SK-N-SH (cell line): ENCODE measurements at regions not wholly inside any gene's neighbourhood (a gene's known extent, or its start where the extent isn't known, plus 50 kb on each side); places are given as distances from the start of the nearest gene placed in this dataset.

ENCODE experiments used
- CTCF ChIA-PET: fragments of 300-600, 350-600 bp; formaldehyde crosslinking; extraction: SDS; loops from one replicate; lab custom pipeline; 2021; lab: Yijun Ruan, JAX
- POLR2A ChIA-PET: fragments of 350-600 bp; sonication (Branson Sonifier 250); formaldehyde crosslinking; extraction: SDS; loops from one replicate; lab custom pipeline; 2020; ENCODE audit warnings: antibody characterized with exemption, inconsistent platforms; lab: Yijun Ruan, JAX
- DNase-seq: peaks from one replicate; pipeline ENCODE4 v3.0.0; 2012
- H2AFZ ChIP-seq: fragments of 200-600 bp; sonication (generic); 2 replicates; pipeline ENCODE4 v1.8.1; 2016; ENCODE audit warnings: antibody characterized with exemption, mild to moderate bottlenecking, low read depth
- H3F3A ChIP-seq: fragments of 200-600 bp; sonication (generic); replicated peaks from 2 replicates; pipeline ENCODE3; 2016; ENCODE audit warnings: antibody characterized with exemption, mild to moderate bottlenecking; ENCODE audit not compliant: insufficient read depth
- H3K27ac ChIP-seq, 2 experiments: fragments of 200-500 bp in 1 of 2; fragments of 200-600 bp in 1 of 2; sonication (Bioruptor generic) in 1 of 2; sonication (generic), shearing (Covaris generic) in 1 of 2; 2 replicates each; pipeline versions ENCODE4 v1.5.1 to v1.6.1; 2014 to 2016; ENCODE audit warnings: low read depth in 2 of 2, inconsistent platforms in 1 of 2, low read length in 1 of 2, mild to moderate bottlenecking in 1 of 2, mixed read lengths in 1 of 2
- H3K27me3 ChIP-seq: fragments of 200-600 bp; sonication (generic), shearing (Covaris generic); 2 replicates; pipeline ENCODE4 v1.6.1; 2016; ENCODE audit warnings: mixed run types; ENCODE audit not compliant: insufficient read depth
- H3K36me3 ChIP-seq, 2 experiments: fragments of 200-500 bp in 1 of 2; fragments of 200-600 bp in 1 of 2; sonication (Bioruptor generic) in 1 of 2; sonication (generic) in 1 of 2; replicated peaks in 1 of 2; 2 replicates each; pipeline versions ENCODE3 to v1.5.1; 2014 to 2016; ENCODE audit warnings: low read length in 1 of 2, mild to moderate bottlenecking in 1 of 2; ENCODE audit not compliant: insufficient read depth in 2 of 2, control insufficient read depth in 1 of 2
- H3K4me1 ChIP-seq, 2 experiments: fragments of 200-500 bp in 1 of 2; fragments of 200-600 bp in 1 of 2; sonication (Bioruptor generic) in 1 of 2; sonication (generic), shearing (Covaris generic) in 1 of 2; 2 replicates each; pipeline versions ENCODE4 v1.5.1 to v1.6.1; 2014 to 2016; ENCODE audit warnings: low read depth in 1 of 2, low read length in 1 of 2, mixed run types in 1 of 2; ENCODE audit not compliant: insufficient read depth in 2 of 2, control insufficient read depth in 1 of 2
- H3K4me2 ChIP-seq: fragments of 200-600 bp; sonication (generic), shearing (Covaris generic); 2 replicates; pipeline ENCODE4 v1.6.1; 2017; ENCODE audit warnings: mixed run types
- H3K4me3 ChIP-seq, 2 experiments: fragments of 200-500 bp in 1 of 2; fragments of 200-600 bp in 1 of 2; sonication (Bioruptor generic) in 1 of 2; sonication (generic), shearing (Covaris generic) in 1 of 2; 2 replicates each; pipeline versions ENCODE4 v1.5.1 to v1.8.1; 2014 to 2016; ENCODE audit warnings: low read depth in 2 of 2, inconsistent platforms in 1 of 2, low read length in 1 of 2, mild to moderate bottlenecking in 1 of 2, mixed read lengths in 1 of 2, moderate library complexity in 1 of 2
- H3K79me2 ChIP-seq: fragments of 200-600 bp; sonication (generic); 2 replicates; pipeline ENCODE4 v1.8.1; 2017; ENCODE audit warnings: mild to moderate bottlenecking; ENCODE audit not compliant: insufficient read depth
- H3K9ac ChIP-seq: fragments of 200-600 bp; sonication (generic); 2 replicates; pipeline ENCODE4 v1.6.1; 2017; ENCODE audit warnings: mixed run types
- H3K9me2 ChIP-seq: fragments of 200-600 bp; sonication (generic); 2 replicates; pipeline ENCODE4 v1.6.1; 2017; ENCODE audit warnings: mixed run types
- H3K9me3 ChIP-seq: fragments of 200-600 bp; sonication (generic); 2 replicates; pipeline ENCODE4 v1.6.1; 2017; ENCODE audit warnings: mixed run types, mild to moderate bottlenecking, moderate library complexity
- H4K20me1 ChIP-seq: fragments of 200-600 bp; sonication (generic); 2 replicates; pipeline ENCODE4 v1.6.1; 2017; ENCODE audit warnings: mild to moderate bottlenecking, mixed run types; ENCODE audit not compliant: insufficient read depth
- CHD2 ChIP-seq: fragments of 150-350 bp; IDR thresholded peaks from 2 replicates; pipeline ENCODE4 v1.6.1; 2018; ENCODE audit warnings: low read length; ENCODE audit not compliant: partially characterized antibody
- ELF1 ChIP-seq: IDR thresholded peaks from 2 replicates; pipeline ENCODE4 v1.4.0; 2012
- EZH2phosphoT487 ChIP-seq: fragments of 200-600 bp; sonication (generic); IDR thresholded peaks from 2 replicates; pipeline ENCODE4 v1.6.1; 2017; ENCODE audit warnings: low read depth, mixed run types, mild to moderate bottlenecking, antibody characterized with exemption, moderate library complexity, borderline replicate concordance
- FOXJ3 ChIP-seq: sonication (generic); formaldehyde crosslinking; IDR thresholded peaks from 2 replicates; pipeline ENCODE4 v1.5.1; 2020; ENCODE audit warnings: mild to moderate bottlenecking, missing genetic modification reagents
- GABPA ChIP-seq: IDR thresholded peaks from 2 replicates; pipeline ENCODE4 v1.4.0; 2012; ENCODE audit warnings: low read depth, mild to moderate bottlenecking
- GATA2 ChIP-seq: sonication (generic); formaldehyde crosslinking; IDR thresholded peaks from 2 replicates; pipeline ENCODE4 v1.5.0; 2020; ENCODE audit warnings: mild to moderate bottlenecking, missing genetic modification reagents
- MEF2A ChIP-seq: IDR thresholded peaks from 2 replicates; pipeline ENCODE4 v1.4.0; 2012; ENCODE audit warnings: low read depth, borderline replicate concordance
- MXI1 ChIP-seq: IDR thresholded peaks from 2 replicates; pipeline ENCODE4 v1.6.1; 2012; ENCODE audit warnings: mild to moderate bottlenecking, low read depth, low read length, improper control_type of control experiment
- NRF1 ChIP-seq: IDR thresholded peaks from 2 replicates; pipeline ENCODE4 v1.6.1; 2012; ENCODE audit warnings: low read depth, mild to moderate bottlenecking, low read length
- RFX5 ChIP-seq: IDR thresholded peaks from 2 replicates; pipeline ENCODE4 v1.6.1; 2012; ENCODE audit warnings: mild to moderate bottlenecking, improper control_type of control experiment, low read length
- SIN3A ChIP-seq: IDR thresholded peaks from 2 replicates; pipeline ENCODE4 v1.6.1; 2012; ENCODE audit warnings: low read depth, mild to moderate bottlenecking, low read length, moderate library complexity, borderline replicate concordance
- TAF1 ChIP-seq: IDR thresholded peaks from 2 replicates; pipeline ENCODE4 v1.6.1; 2012; ENCODE audit warnings: low read depth, mild to moderate bottlenecking, low read length, moderate library complexity, borderline replicate concordance
- YY1 ChIP-seq: IDR thresholded peaks from 2 replicates; pipeline ENCODE4 v1.4.0; 2012; ENCODE audit warnings: low read depth, mild to moderate bottlenecking
- WGBS: methylation state at CpG from one replicate; pipeline ENCODE4 v1.1.6; 2017; ENCODE audit warnings: low lambda C conversion rate; 5-methylcytosine and 5-hydroxymethylcytosine counted together
- TF ChIP-seq, protein P1 (sequence below): IDR thresholded peaks from 2 replicates; pipeline ENCODE4; 2012
- TF ChIP-seq, protein P2 (sequence below): IDR thresholded peaks from 2 replicates; pipeline ENCODE4 v1.4.0; 2012; ENCODE audit warnings: low read depth
- TF ChIP-seq, protein P3 (sequence below): fragments of 150-350 bp; IDR thresholded peaks from 2 replicates; pipeline ENCODE4 v1.6.1; 2016; ENCODE audit warnings: mild to moderate bottlenecking, low read depth, low read length
- TF ChIP-seq, protein P4 (sequence below): IDR thresholded peaks from 2 replicates; pipeline ENCODE4 v1.4.0; 2012; ENCODE audit warnings: low read depth, borderline replicate concordance

DNA sequence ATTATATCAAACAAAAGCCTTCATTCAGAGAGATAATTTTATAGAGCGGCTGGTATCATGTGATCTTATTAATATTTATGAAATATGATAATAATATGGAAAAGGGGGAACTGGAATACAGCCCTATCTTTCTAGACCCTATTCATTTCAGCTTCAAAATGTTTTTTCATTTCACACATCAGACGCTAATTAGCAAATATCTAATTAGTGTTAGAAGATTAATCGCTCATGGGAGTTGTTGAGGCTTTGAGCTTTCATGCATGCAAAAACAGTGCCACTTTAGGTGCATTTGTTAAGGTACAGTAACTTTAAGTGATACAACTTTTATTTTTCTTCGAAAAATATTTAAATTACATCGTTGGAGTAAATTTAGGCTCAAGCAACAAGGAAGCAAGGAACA is 751.7 kb upstream of the WWC1 start (continued):
- TF ChIP-seq YY1 (no peak), MXI1 (no peak)

DNA sequence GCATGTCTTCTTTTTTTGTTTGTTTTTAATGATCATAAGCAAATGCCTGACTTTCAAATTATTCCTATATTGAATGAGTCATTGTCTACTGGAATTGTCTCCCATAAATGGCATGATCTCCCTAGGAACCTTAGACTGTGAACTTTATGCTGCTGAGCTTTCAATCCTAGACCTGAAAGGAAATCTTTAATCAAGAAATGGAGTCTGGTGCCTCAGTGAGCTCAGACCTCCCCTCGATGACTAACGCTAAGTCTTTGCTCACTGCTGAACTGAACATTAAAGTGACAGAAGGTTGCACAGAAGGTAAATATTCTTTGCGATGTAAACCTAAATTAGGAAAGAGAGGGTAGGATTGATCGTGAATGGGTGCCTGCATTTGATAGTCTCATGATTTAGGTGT is 745.2 kb upstream of the WWC1 start:
- no peak for DNase-seq
- CTCF ChIA-PET = no interaction called here

DNA sequence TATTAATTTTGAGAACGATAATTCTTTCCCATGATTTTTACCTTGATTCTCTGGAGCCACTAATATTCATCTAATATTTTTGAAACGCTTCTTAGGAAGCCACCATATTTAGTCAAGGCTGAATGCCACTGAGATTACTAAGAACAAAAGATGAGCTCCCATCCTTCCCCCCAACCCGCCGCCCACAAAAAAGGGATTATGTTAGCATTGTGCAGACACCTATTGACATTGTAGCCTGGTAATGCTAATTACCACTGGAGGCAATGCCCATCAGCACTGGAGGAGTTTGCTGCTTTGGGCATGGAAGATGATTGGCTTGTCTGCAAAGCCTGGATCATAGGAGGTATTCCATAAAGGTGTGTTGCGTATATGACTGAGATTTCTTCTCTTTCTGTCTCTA is 739.1 kb upstream of the WWC1 start:
- Histone ChIP-seq H3F3A (no peaks in the 10 kb centered on the region), H3K9me2 (no peaks in the 10 kb centered on the region), H3K9me3 (no peaks in the 10 kb centered on the region), H2AFZ (no peak overlapping the region), H3K4me3 (no peak overlapping the region), H4K20me1 (no peaks in the 10 kb centered on the region)
- WGBS = 65% methylated on average over 5 of the region's 5 CpGs
- DNase-seq = no peak
- TF ChIP-seq CHD2 = no peak
- no peak for TF ChIP-seq RFX5
- no peak for TF ChIP-seq MEF2A
- TF ChIP-seq SIN3A = no peak
- no peak for TF ChIP-seq NRF1
- TF ChIP-seq, protein P1, sequence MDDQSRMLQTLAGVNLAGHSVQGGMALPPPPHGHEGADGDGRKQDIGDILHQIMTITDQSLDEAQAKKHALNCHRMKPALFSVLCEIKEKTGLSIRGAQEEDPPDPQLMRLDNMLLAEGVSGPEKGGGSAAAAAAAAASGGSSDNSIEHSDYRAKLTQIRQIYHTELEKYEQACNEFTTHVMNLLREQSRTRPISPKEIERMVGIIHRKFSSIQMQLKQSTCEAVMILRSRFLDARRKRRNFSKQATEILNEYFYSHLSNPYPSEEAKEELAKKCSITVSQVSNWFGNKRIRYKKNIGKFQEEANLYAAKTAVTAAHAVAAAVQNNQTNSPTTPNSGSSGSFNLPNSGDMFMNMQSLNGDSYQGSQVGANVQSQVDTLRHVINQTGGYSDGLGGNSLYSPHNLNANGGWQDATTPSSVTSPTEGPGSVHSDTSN = no peak
- TF ChIP-seq, protein P2, sequence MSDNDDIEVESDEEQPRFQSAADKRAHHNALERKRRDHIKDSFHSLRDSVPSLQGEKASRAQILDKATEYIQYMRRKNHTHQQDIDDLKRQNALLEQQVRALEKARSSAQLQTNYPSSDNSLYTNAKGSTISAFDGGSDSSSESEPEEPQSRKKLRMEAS = no peak
- no peak for TF ChIP-seq GABPA
- TF ChIP-seq GATA2 = no peak
- no peak for TF ChIP-seq EZH2phosphoT487
- no peak for TF ChIP-seq FOXJ3 (CRISPR knock-in tag)
- TF ChIP-seq, protein P3, sequence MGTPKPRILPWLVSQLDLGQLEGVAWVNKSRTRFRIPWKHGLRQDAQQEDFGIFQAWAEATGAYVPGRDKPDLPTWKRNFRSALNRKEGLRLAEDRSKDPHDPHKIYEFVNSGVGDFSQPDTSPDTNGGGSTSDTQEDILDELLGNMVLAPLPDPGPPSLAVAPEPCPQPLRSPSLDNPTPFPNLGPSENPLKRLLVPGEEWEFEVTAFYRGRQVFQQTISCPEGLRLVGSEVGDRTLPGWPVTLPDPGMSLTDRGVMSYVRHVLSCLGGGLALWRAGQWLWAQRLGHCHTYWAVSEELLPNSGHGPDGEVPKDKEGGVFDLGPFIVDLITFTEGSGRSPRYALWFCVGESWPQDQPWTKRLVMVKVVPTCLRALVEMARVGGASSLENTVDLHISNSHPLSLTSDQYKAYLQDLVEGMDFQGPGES = no peak
- TF ChIP-seq ELF1 = no peak
- TF ChIP-seq TAF1 = no peak
- TF ChIP-seq, all 33 proteins: peak for 0
- Histone ChIP-seq H3K27me3 (no peaks in the 10 kb centered on the region), H3K4me2 (no peak overlapping the region), H3K27ac (no peak overlapping the region), H3K36me3 (no peaks in the 10 kb centered on the region), H3K4me1 (no peaks in the 10 kb centered on the region), H3K79me2 (no peaks in the 10 kb centered on the region), H3K9ac (no peak overlapping the region)
- POLR2A ChIA-PET = no interaction called here
- CTCF ChIA-PET = interaction anchor here (1.5 kb wide), 1 partner anchor 667 kb away, joined by 3 read pairs; no protein-coding TSS in a partner anchor

More for the DNA sequence above, 745.2 kb upstream of the WWC1 start:
- H3K4me2 ChIP-seq = no peak overlapping the region
- no peaks in the 10 kb centered on the region for H3K4me1 ChIP-seq
- H3K36me3 ChIP-seq = no peaks in the 10 kb centered on the region
- no peaks in the 10 kb centered on the region for H3K9me3 ChIP-seq
- H3K79me2 ChIP-seq = no peaks in the 10 kb centered on the region
- POLR2A ChIA-PET = no interaction called here
- 59% methylated on average over 4 of the region's 4 CpGs for WGBS
- no peak overlapping the region for H3K27ac ChIP-seq
- H3K27me3 ChIP-seq = no peaks in the 10 kb centered on the region
- H3K9ac ChIP-seq = no peak overlapping the region
- H3K9me2 ChIP-seq = no peaks in the 10 kb centered on the region
- H2AFZ ChIP-seq = no peak overlapping the region
- H3K4me3 ChIP-seq = no peak overlapping the region
- H4K20me1 ChIP-seq = no peaks in the 10 kb centered on the region
- no peaks in the 10 kb centered on the region for H3F3A ChIP-seq
- TF ChIP-seq, protein P4, sequence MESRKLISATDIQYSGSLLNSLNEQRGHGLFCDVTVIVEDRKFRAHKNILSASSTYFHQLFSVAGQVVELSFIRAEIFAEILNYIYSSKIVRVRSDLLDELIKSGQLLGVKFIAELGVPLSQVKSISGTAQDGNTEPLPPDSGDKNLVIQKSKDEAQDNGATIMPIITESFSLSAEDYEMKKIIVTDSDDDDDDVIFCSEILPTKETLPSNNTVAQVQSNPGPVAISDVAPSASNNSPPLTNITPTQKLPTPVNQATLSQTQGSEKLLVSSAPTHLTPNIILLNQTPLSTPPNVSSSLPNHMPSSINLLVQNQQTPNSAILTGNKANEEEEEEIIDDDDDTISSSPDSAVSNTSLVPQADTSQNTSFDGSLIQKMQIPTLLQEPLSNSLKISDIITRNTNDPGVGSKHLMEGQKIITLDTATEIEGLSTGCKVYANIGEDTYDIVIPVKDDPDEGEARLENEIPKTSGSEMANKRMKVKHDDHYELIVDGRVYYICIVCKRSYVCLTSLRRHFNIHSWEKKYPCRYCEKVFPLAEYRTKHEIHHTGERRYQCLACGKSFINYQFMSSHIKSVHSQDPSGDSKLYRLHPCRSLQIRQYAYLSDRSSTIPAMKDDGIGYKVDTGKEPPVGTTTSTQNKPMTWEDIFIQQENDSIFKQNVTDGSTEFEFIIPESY = no peak
